B cell (primary cell): ENCODE measurements at regions not wholly inside any gene's neighbourhood (a gene's known extent, or its start where the extent isn't known, plus 50 kb on each side); places are given as distances from the start of the nearest gene placed in this dataset.

Experiments used
- ATAC-seq: fragments of 200-7000 bp; cut with Tn5 transposase; one replicate; pipeline ENCODE4 v1.10.0; 2021; ENCODE audit warnings: low read depth, mild to moderate bottlenecking, moderate number of reproducible peaks, moderate library complexity
- CTCF ChIA-PET: fragments of 350-600 bp; sonication (Branson Sonifier 250); formaldehyde crosslinking; loops from one replicate; lab custom pipeline; 2021; ENCODE audit warnings: antibody characterized with exemption, inconsistent platforms; lab: Charles Lee
- POLR2A ChIA-PET: fragments of 350-600 bp; sonication (Branson Sonifier 250); formaldehyde crosslinking; loops from one replicate; lab custom pipeline; 2021; ENCODE audit warnings: antibody characterized with exemption; lab: Charles Lee
- DNase-seq: peaks from one replicate; pipeline ENCODE4 v3.0.0; 2013
- H2AFZ ChIP-seq: 2 replicates; pipeline ENCODE4 v1.6.1; 2012; ENCODE audit warnings: mild to moderate bottlenecking, low read depth, low read length; ENCODE audit not compliant: insufficient read depth, poor library complexity, severe bottlenecking
- H3K27ac ChIP-seq, 2 donors: 1 replicate in 1 of 2; 2 replicates in 1 of 2; pipeline ENCODE4 v1.5.1; 2012 to 2013; ENCODE audit warnings: low read length in 2 of 2, mild to moderate bottlenecking in 2 of 2, moderate library complexity in 1 of 2
- H3K27me3 ChIP-seq, 4 experiments: fragments of 200-600 bp in 1 of 4; sonication (generic) in 1 of 4; replicated peaks in 1 of 4; 1 replicate in 2 of 4; 2 replicates in 2 of 4; pipeline versions ENCODE4 v1.6.1 to v1.7.0; 2013 to 2016; ENCODE audit warnings: low read length in 3 of 4, mild to moderate bottlenecking in 2 of 4, mixed read lengths in 1 of 4, moderate library complexity in 1 of 4; ENCODE audit not compliant: insufficient read depth in 4 of 4, control insufficient read depth in 3 of 4; ENCODE audit errors: control extremely low read depth in 1 of 4
- H3K36me3 ChIP-seq, 2 experiments: replicated peaks in 1 of 2; 1 replicate in 1 of 2; 2 replicates in 1 of 2; pipeline versions ENCODE4 v1.6.1 to v1.7.1; 2013; ENCODE audit warnings: low read length in 1 of 2; ENCODE audit not compliant: insufficient read depth in 2 of 2, control insufficient read depth in 1 of 2; ENCODE audit errors: control extremely low read depth in 1 of 2, extremely low read depth in 1 of 2
- H3K4me1 ChIP-seq, 2 donors: fragments of 200-600 bp in 1 of 2; sonication (generic) in 1 of 2; 1 replicate in 1 of 2; 2 replicates in 1 of 2; pipeline versions ENCODE4 v1.5.1 to v1.6.1; 2013 to 2017; ENCODE audit warnings: low read length in 2 of 2; ENCODE audit not compliant: control insufficient read depth in 2 of 2, insufficient read depth in 2 of 2
- H3K4me2 ChIP-seq: replicated peaks from 2 replicates; pipeline ENCODE3; 2012; ENCODE audit warnings: mild to moderate bottlenecking, low read depth, low read length; ENCODE audit not compliant: poor library complexity, severe bottlenecking
- H3K4me3 ChIP-seq, 5 experiments: fragments of 200-600 bp in 1 of 5; sonication (generic) in 1 of 5; 1 replicate in 3 of 5; 2 replicates in 2 of 5; pipeline versions ENCODE4 v1.5.1 to v1.7.0; 2011 to 2016; ENCODE audit warnings: low read length in 4 of 5, mild to moderate bottlenecking in 4 of 5, low read depth in 2 of 5, control low read depth in 1 of 5, moderate library complexity in 1 of 5; ENCODE audit not compliant: insufficient read depth in 1 of 5; ENCODE audit errors: control extremely low read depth in 1 of 5, extremely low read depth in 1 of 5
- H3K79me2 ChIP-seq: fragments of 200-600 bp; sonication (generic); one replicate; pipeline ENCODE4 v1.6.0; 2016; ENCODE audit warnings: low read length; ENCODE audit not compliant: control insufficient read depth, insufficient read depth
- H3K9ac ChIP-seq: fragments of 200-600 bp; sonication (generic); 2 replicates; pipeline ENCODE4 v1.6.1; 2017; ENCODE audit warnings: mild to moderate bottlenecking, low read length, moderate library complexity
- H3K9me3 ChIP-seq, 3 donors: one replicate each; pipeline versions ENCODE4 v1.6.1 to v1.7.1; 2013; ENCODE audit warnings: low read length in 2 of 3; ENCODE audit not compliant: control insufficient read depth in 2 of 3, insufficient read depth in 1 of 3; ENCODE audit errors: control extremely low read depth in 1 of 3
- H4K20me1 ChIP-seq: 2 replicates; pipeline ENCODE4 v1.6.0; 2012; ENCODE audit warnings: mild to moderate bottlenecking, low read length; ENCODE audit not compliant: insufficient read depth, control insufficient read depth, poor library complexity, severe bottlenecking
- H3K27ac Mint-ChIP-seq: one replicate; pipeline ENCODE4 v1.8.0; 2021; ENCODE audit warnings: mixed read lengths
- H3K27me3 Mint-ChIP-seq: one replicate; pipeline ENCODE4 v1.8.0; 2021; ENCODE audit warnings: mixed read lengths
- H3K4me1 Mint-ChIP-seq: one replicate; pipeline ENCODE4 v1.8.0; 2021; ENCODE audit warnings: mixed read lengths
- H3K4me3 Mint-ChIP-seq: one replicate; pipeline ENCODE4 v1.8.0; 2021; ENCODE audit warnings: mixed read lengths
- H3K9me3 Mint-ChIP-seq: one replicate; pipeline ENCODE4 v1.8.0; 2022; ENCODE audit warnings: mixed read lengths; ENCODE audit not compliant: insufficient read depth
- CTCF ChIP-seq: fragments of 200-600 bp; IDR thresholded peaks from one replicate; pipeline ENCODE4 v1.8.0; 2022; ENCODE audit warnings: antibody characterized with exemption, mild to moderate bottlenecking
- EZH2 ChIP-seq: IDR thresholded peaks from 2 replicates; pipeline ENCODE4 v1.6.1; 2012; ENCODE audit warnings: borderline replicate concordance, low read depth, mild to moderate bottlenecking, moderate library complexity, low read length; ENCODE audit not compliant: insufficient read depth, poor library complexity, severe bottlenecking
- WGBS: methylation state at CpG from one replicate; pipeline ENCODE4 v1.1.5; 2013; ENCODE audit warnings: missing lambda C conversion rate; ENCODE audit not compliant: insufficient coverage; 5-methylcytosine and 5-hydroxymethylcytosine counted together
- intact Hi-C: fragments of 100-400 bp; cut with micrococcal nuclease; formaldehyde crosslinking; loops from one replicate; pipeline ENCODE4 v1.10.0; 2022

GRCh38 chr2:228408529-228409227, 227.2 kb upstream of the SPHKAP start:
- Mint-ChIP-seq H3K4me3 (no peak overlapping the region), H3K27ac (no peak overlapping the region), H3K9me3 (no peaks in the 10 kb centered on the region), H3K4me1 (no peaks in the 10 kb centered on the region), H3K27me3 (no peaks in the 10 kb centered on the region)
- ChIA-PET POLR2A (no interaction called here), CTCF (no interaction called here)
- Histone ChIP-seq H3K79me2 (no peaks in the 10 kb centered on the region), H3K4me1 (no peaks in the 10 kb centered on the region), H4K20me1 (no peaks in the 10 kb centered on the region), H3K4me2 (no peak overlapping the region), H3K27me3 (no peaks in the 10 kb centered on the region), H3K9me3 (no peaks in the 10 kb centered on the region), H3K36me3 (no peaks in the 10 kb centered on the region), H2AFZ (no peak overlapping the region), H3K27ac (no peak overlapping the region), H3K4me3 (no peak overlapping the region), H3K9ac (no peak overlapping the region)
- TF ChIP-seq EZH2 (no peak), CTCF (no peak)
- intact Hi-C loops, result no loop called here
- no peak for ATAC-seq
- no peak for DNase-seq
- no CpG with 5 or more reads among the region's 4 CpGs for WGBS

- H3K4me2 ChIP-seq, result no peak overlapping the region
- ATAC-seq, result no peak
- no peaks in the 10 kb centered on the region for H3K9me3 ChIP-seq
- H3K36me3 ChIP-seq, result no peaks in the 10 kb centered on the region
- no peak overlapping the region for H2AFZ ChIP-seq
- H3K27me3 ChIP-seq, result no peaks in the 10 kb centered on the region
- intact Hi-C loops, result no loop called here
- no peaks in the 10 kb centered on the region for H3K79me2 ChIP-seq
- no peaks in the 10 kb centered on the region for H3K4me1 ChIP-seq
- H3K27ac Mint-ChIP-seq, result no peak overlapping the region
- H3K27me3 Mint-ChIP-seq, result no peaks in the 10 kb centered on the region
- H4K20me1 ChIP-seq, result no peaks in the 10 kb centered on the region
- no peak overlapping the region for H3K4me3 Mint-ChIP-seq
- CTCF ChIA-PET, result no interaction called here
- H3K9ac ChIP-seq, result no peak overlapping the region
- no peak overlapping the region for H3K27ac ChIP-seq
- TF ChIP-seq CTCF, result no peak
- no peak for TF ChIP-seq EZH2
- H3K4me1 Mint-ChIP-seq, result no peaks in the 10 kb centered on the region
- POLR2A ChIA-PET, result no interaction called here
- DNase-seq, result no peak
- H3K4me3 ChIP-seq, result no peak overlapping the region
- H3K9me3 Mint-ChIP-seq, result no peaks in the 10 kb centered on the region
Observed at GRCh38 chr2:228407821-228408220, 226.3 kb upstream of the SPHKAP start.
